Brain microvascular endothelial cell (primary cell): ENCODE measurements at regions not wholly inside any gene's neighbourhood (a gene's known extent, or its start where the extent isn't known, plus 50 kb on each side); places are given as distances from the start of the nearest gene placed in this dataset.

ENCODE experiments used
- DNase-seq: peaks from one replicate; pipeline ENCODE4 v3.0.0-alpha.2; 2020
- H3K27ac ChIP-seq: fragments of 250-450 bp; sonication (Bioruptor Pico); 2 replicates; pipeline ENCODE4 v1.5.1; 2020; ENCODE audit warnings: mild to moderate bottlenecking, moderate library complexity
- H3K27me3 ChIP-seq: fragments of 250-450 bp; sonication (Bioruptor Pico); replicated peaks from 2 replicates; pipeline ENCODE4 v1.5.1; 2020; ENCODE audit warnings: mild to moderate bottlenecking
- H3K36me3 ChIP-seq: fragments of 250-450 bp; sonication (Bioruptor Pico); replicated peaks from 2 replicates; pipeline ENCODE4 v1.5.1; 2020; ENCODE audit warnings: mild to moderate bottlenecking
- H3K4me3 ChIP-seq: 2 replicates; pipeline ENCODE4 v1.5.1; 2011; ENCODE audit warnings: low read depth, mild to moderate bottlenecking, control low read depth, low read length, moderate library complexity
- CTCF ChIP-seq: IDR thresholded peaks from 2 replicates; pipeline ENCODE4 v1.5.1; 2011; ENCODE audit warnings: low read depth, mild to moderate bottlenecking, moderate library complexity, low read length, control low read depth, inconsistent platforms; ENCODE audit errors: missing control alignments
- in situ Hi-C: cut with HindIII; loops from 2 replicates; pipeline ENCODE4 v1.10.0; 2017; ENCODE audit warnings: low sequenced_read_pairs, low pct_ligation_motif_present

GRCh38 chr7:115707258-115708012, 323.1 kb downstream of the TFEC start:
- H3K36me3 ChIP-seq: no peaks in the 10 kb centered on the region
- no peak overlapping the region for H3K4me3 ChIP-seq
- no peak overlapping the region for H3K27ac ChIP-seq
- no peaks in the 10 kb centered on the region for H3K27me3 ChIP-seq
- no peak for DNase-seq
- TF ChIP-seq CTCF: peak; percentile 59
- in situ Hi-C loops: no loop called here

- H3K4me3 ChIP-seq: no peak overlapping the region
- no peak overlapping the region for H3K27ac ChIP-seq
- DNase-seq: no peak
- no peaks in the 10 kb centered on the region for H3K27me3 ChIP-seq
- no peaks in the 10 kb centered on the region for H3K36me3 ChIP-seq
- TF ChIP-seq CTCF: no peak
- in situ Hi-C loops: no loop called here
Measured at GRCh38 chr7:115704884-115705283, 325.7 kb downstream of the TFEC start.

GRCh38 chr7:115701141-115701540, 329.4 kb downstream of the TFEC start:
- Histone ChIP-seq H3K27me3 (no peaks in the 10 kb centered on the region), H3K36me3 (no peaks in the 10 kb centered on the region), H3K27ac (no peak overlapping the region), H3K4me3 (no peak overlapping the region)
- TF ChIP-seq CTCF: no peak
- DNase-seq: no peak
- in situ Hi-C loops: no loop called here

GRCh38 chr7:115694424-115694823, 336.1 kb downstream of the TFEC start:
- H3K4me3 ChIP-seq: no peak overlapping the region
- TF ChIP-seq CTCF: no peak
- H3K27ac ChIP-seq: no peak overlapping the region
- in situ Hi-C loops: no loop called here
- no peaks in the 10 kb centered on the region for H3K36me3 ChIP-seq
- no peaks in the 10 kb centered on the region for H3K27me3 ChIP-seq
- DNase-seq: no peak

- in situ Hi-C loops: no loop called here
- H3K36me3 ChIP-seq: no peaks in the 10 kb centered on the region
- TF ChIP-seq CTCF: no peak
- DNase-seq: no peak
- no peak overlapping the region for H3K4me3 ChIP-seq
- no peaks in the 10 kb centered on the region for H3K27me3 ChIP-seq
- H3K27ac ChIP-seq: no peak overlapping the region
Measured at GRCh38 chr7:115693779-115694178, 336.8 kb downstream of the TFEC start.

- Histone ChIP-seq H3K36me3 (no peaks in the 10 kb centered on the region), H3K27me3 (no peaks in the 10 kb centered on the region), H3K4me3 (no peak overlapping the region), H3K27ac (no peak overlapping the region)
- TF ChIP-seq CTCF: no peak
- DNase-seq: no peak
- in situ Hi-C loops: no loop called here
Measured at GRCh38 chr7:115689941-115690340, 340.6 kb downstream of the TFEC start.
